GM19328 (cell line): ENCODE measurements at regions not wholly inside any gene's neighbourhood (a gene's known extent, or its start where the extent isn't known, plus 50 kb on each side); places are given as distances from the start of the nearest gene placed in this dataset.

ENCODE experiments used
- ATAC-seq: cut with Tn5 transposase; IDR thresholded peaks from one replicate; pipeline ENCODE4 v1.9.1; 2021; ENCODE audit warnings: mild to moderate bottlenecking, moderate library complexity; ENCODE audit not compliant: unreplicated experiment

- ATAC-seq: no peak
Measured at GRCh38 chr22:49086606-49087157, 741.0 kb downstream of the BRD1 start.

GRCh38 chr22:49086181-49086580, 741.5 kb downstream of the BRD1 start:
- ATAC-seq: no peak

- ATAC-seq: no peak
Measured at GRCh38 chr22:49084206-49084605, 743.5 kb downstream of the BRD1 start.

GRCh38 chr22:49083607-49084006, 744.1 kb downstream of the BRD1 start:
- ATAC-seq: no peak

GRCh38 chr22:49082451-49082850, 745.2 kb downstream of the BRD1 start:
- no peak for ATAC-seq

- ATAC-seq: no peak
Measured at GRCh38 chr22:49081926-49082325, 745.7 kb downstream of the BRD1 start.

- no peak for ATAC-seq
Measured at GRCh38 chr22:49081261-49081666, 746.4 kb downstream of the BRD1 start.

GRCh38 chr22:49080631-49081030, 747.0 kb downstream of the BRD1 start:
- no peak for ATAC-seq

- no peak for ATAC-seq
Measured at GRCh38 chr22:49079743-49080500, 747.8 kb downstream of the BRD1 start.

- ATAC-seq: no peak
Measured at GRCh38 chr22:49079027-49079725, 748.5 kb downstream of the BRD1 start.

GRCh38 chr22:49078076-49078710, 749.5 kb downstream of the BRD1 start:
- no peak for ATAC-seq

GRCh38 chr22:49077586-49077985, 750.1 kb downstream of the BRD1 start:
- no peak for ATAC-seq

- ATAC-seq: no peak
Measured at GRCh38 chr22:49077036-49077393, 750.7 kb downstream of the BRD1 start.

- ATAC-seq: no peak
Measured at GRCh38 chr22:49076300-49077035, 751.2 kb downstream of the BRD1 start.

- ATAC-seq: no peak
Measured at GRCh38 chr22:49075150-49075549, 752.5 kb downstream of the BRD1 start.

GRCh38 chr22:49073873-49074417, 753.7 kb downstream of the BRD1 start:
- no peak for ATAC-seq

- no peak for ATAC-seq
Measured at GRCh38 chr22:49072996-49073645, 754.6 kb downstream of the BRD1 start.

GRCh38 chr22:49070501-49070900, 757.2 kb downstream of the BRD1 start:
- ATAC-seq: no peak

- no peak for ATAC-seq
Measured at GRCh38 chr22:49068861-49069500, 758.7 kb downstream of the BRD1 start.

GRCh38 chr22:49067504-49067903, 760.2 kb downstream of the BRD1 start:
- ATAC-seq: no peak
